ENCODE measurements at regions not wholly inside any gene's neighbourhood (a gene's known extent, or its start where the extent isn't known, plus 50 kb on each side); places are given as distances from the start of the nearest gene placed in this dataset.
"Not testable (repeated sequence)": the region's sequence is repeated elsewhere in the genome, so short reads cannot be mapped to it uniquely, and the experiment has no call there.

- intact Hi-C loops (cut with DNase I): no loop called here
- ATAC-seq: no peak
These were observed 192.4 kb downstream of the RBM46 start for GRCh38 chr4:154973244-154974035.

DNA sequence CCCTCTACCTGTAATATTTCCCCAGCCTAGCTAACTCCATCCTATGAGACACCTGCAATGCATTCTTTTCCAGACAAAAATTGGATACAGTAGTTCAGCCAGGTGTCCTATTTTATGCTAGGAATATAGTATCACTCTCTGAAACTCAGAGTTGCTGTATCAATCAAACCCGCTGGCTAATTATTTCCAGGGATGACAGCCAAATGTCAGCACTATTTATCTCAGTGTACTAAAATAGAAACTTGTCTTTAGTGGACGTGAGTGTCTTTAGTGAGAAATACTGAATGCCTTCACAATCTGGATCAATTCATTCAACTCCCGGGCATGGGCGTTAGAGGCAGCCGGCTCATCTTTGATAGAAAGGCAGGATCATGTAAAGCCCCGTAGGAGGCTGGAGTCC, 196.2 kb downstream of the RBM46 start:
- DNase-seq (ENCODE audit: missing footprints) (no peak), ATAC-seq (peak; percentile 23)
- intact Hi-C loops (cut with DNase I): no loop called here

More at GRCh38 chr4:154973244-154974035, 192.4 kb downstream of the RBM46 start:
- DNase-seq (ENCODE audit: missing footprints): no peak

DNA sequence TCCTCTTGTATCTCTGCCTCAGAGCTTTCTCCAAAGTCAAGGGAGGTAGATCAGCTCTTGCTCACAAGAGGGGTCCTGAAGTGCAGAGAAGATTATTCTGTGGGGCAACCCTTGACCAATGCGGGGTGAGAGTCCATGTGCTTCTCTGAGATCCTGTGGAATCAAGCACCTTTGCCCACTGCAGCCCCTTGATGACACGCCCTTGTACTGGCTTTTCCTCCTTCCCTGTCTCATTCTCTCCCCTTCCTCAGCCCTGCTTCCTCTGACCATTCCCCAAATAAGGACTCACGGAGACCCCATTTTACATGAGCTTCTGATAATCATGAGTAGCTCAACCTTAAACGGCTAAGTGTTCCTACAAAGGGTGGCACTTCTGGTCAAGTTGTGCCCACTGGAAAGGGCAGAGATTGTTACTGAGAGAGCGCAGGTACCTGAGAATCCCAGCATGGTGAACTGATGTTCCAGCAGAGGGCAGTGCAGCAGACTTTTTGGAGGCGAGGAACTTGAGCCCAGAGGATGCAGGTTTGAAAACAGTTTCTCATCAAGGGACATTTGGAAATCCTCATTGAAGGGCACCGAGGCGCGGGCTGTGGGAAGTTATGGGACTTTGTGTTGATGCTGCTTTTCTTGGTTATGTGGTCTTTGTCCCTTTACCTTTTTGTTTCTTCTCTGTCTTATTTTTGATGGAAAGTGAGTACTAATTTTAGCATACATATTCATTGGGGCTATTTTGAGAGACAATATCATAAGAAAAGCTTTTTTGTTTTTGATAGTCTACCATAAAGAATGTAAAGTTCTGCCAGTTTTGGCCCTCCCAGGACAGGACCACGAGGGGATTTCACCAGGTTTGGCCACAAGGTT, 201.3 kb downstream of the RBM46 start:
- ATAC-seq: peak; percentile 59
- DNase-seq (ENCODE audit: missing footprints): no peak
- intact Hi-C loops (cut with DNase I): loop anchor here (5.0 kb wide), 1 partner anchor 370 kb away; no protein-coding TSS in a partner anchor

- intact Hi-C loops (cut with DNase I): loop anchor here (5.0 kb wide), 1 partner anchor 369 kb away; no protein-coding TSS in a partner anchor
- DNase-seq (ENCODE audit: missing footprints): no peak
- no peak for ATAC-seq
These were observed 202.6 kb downstream of the RBM46 start for GRCh38 chr4:154983714-154984113.

DNA sequence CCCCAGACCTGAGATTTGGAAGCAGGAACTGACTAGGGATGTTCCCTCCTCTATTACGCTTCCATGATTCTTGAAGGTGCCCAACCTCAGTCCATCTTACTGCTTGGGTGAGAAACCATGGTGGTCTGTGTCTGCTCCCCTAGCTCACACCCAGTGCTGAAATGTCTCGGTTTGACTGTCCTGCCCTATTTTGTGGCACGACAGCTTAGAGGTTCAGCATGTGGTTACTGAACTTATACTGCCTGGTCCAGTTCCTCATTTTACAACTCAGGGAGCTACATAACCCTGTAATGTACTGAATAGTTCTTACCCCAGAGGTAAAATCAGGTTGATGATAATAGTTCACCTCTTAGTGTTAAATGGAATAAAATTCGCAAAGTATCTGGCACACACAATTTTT, 203.1 kb downstream of the RBM46 start:
- ATAC-seq (no peak), DNase-seq (ENCODE audit: missing footprints) (no peak)
- intact Hi-C loops (cut with DNase I): loop anchor here (5.0 kb wide), 1 partner anchor 368 kb away; no protein-coding TSS in a partner anchor

GRCh38 chr4:154984616-154985015, 203.5 kb downstream of the RBM46 start:
- DNase-seq (ENCODE audit: missing footprints): no peak
- intact Hi-C loops (cut with DNase I): loop anchor here (5.0 kb wide), 1 partner anchor 368 kb away; no protein-coding TSS in a partner anchor
- no peak for ATAC-seq

DNA sequence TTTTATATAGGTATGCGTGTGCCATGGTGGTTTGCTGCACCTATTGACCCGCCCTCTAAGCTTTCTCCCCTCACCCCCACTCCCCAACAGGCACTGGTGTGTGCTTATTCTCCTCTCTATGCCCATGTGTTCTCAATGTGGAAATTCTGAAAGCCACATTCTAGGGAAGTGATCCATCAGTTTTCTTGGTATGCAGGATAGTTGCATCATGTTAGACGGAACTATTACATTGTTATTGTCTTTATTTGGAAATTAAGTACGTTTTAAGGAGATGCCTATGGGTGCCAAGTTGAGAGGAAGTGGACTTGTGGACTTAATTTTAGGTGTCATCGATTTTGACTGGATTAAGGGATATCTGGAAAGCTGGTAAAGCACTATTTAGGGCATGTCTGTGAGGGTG, 204.6 kb downstream of the RBM46 start:
- DNase-seq (ENCODE audit: missing footprints): no peak
- no peak for ATAC-seq
- intact Hi-C loops (cut with DNase I): no loop called here

DNA sequence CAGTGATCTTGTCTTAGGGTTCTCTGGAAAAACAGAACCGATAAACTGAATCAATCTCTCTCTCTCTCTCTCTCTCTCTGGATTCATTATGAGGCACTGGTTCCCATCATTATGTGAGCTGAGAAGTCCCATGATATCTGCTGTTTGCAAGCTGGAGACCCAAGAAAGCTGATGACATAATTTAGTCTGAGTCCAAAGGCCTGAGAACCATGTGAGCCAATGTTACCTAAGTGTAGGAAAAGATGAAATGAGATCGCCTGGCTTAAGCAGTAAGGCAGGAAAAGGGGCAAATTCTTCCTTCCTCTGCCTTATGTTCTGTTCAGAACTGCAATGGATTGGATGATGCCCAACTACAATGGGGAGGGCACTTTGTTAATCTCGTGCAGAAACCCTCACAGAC, 207.4 kb downstream of the RBM46 start:
- no peak for ATAC-seq

DNA sequence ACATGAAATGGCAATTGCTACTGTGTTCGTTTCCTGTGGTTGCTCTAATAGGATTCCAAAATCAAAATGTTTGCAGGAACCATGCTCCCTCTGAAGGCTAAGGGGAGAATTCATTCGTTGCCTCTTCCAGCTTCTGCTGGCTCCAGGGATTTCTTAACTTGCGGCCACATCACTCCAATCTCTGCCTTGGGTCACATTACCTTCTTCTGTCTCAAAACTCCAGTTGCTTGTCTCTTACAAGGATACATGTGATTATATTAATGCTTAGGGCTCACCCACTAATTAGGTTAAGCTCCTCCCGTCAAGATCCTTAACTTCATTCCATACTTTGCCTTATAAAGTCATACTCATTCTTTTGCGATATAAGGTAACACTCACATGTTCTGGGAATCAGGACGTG, 208.4 kb downstream of the RBM46 start:
- ATAC-seq (no peak), DNase-seq (ENCODE audit: missing footprints) (no peak)
- intact Hi-C loops (cut with DNase I): no loop called here

More for the DNA sequence above, 207.4 kb downstream of the RBM46 start:
- DNase-seq (ENCODE audit: missing footprints): no peak
- intact Hi-C loops (cut with DNase I): no loop called here

DNA sequence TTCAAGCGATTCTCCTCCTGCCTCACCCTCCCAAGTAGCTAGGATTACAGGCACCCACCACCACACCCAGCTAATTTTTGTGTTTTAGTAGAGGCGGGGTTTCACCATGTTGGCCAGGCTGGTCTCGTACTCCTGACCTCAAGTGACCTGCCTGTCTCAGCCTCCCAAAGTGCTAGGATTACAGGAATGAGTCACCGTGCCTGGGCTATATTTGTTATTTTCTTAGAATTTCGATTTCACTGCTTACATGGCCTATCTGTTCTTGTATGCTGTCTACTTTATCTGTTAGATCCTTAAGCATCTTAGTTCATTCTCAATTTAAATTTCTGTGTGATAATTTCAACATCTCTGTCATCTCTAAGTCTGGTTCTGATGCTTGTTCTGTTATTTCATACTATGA, 210.6 kb upstream of the NPY2R start:
- ATAC-seq; DNase-seq (ENCODE audit: missing footprints); intact Hi-C loops (cut with DNase I): not testable (repeated sequence)

GRCh38 chr4:154998284-154998683, 210.2 kb upstream of the NPY2R start:
- ATAC-seq (peak; percentile 57), DNase-seq (ENCODE audit: missing footprints) (no peak)
- intact Hi-C loops (cut with DNase I): no loop called here

DNA sequence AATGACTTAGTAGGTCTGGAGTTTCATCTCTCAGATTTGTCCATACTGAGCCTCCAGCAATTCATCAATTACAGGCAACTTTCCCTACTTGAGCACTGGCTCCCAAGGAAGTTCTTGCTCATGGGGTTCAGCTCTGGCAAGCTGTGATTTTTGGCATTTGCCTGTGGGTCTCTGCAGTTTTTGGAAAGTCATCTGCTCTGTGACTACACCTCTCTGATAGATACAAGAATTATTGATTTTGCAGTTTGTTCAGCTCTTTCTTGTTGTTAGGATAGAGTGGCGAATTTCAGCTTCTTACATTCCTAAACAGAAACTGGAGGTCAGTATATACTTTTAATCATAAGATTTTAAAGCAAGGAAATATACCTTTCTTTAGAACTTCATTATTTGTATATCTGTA, 209.7 kb upstream of the NPY2R start:
- DNase-seq (ENCODE audit: missing footprints) (no peak), ATAC-seq (no peak)
- intact Hi-C loops (cut with DNase I): no loop called here

DNA sequence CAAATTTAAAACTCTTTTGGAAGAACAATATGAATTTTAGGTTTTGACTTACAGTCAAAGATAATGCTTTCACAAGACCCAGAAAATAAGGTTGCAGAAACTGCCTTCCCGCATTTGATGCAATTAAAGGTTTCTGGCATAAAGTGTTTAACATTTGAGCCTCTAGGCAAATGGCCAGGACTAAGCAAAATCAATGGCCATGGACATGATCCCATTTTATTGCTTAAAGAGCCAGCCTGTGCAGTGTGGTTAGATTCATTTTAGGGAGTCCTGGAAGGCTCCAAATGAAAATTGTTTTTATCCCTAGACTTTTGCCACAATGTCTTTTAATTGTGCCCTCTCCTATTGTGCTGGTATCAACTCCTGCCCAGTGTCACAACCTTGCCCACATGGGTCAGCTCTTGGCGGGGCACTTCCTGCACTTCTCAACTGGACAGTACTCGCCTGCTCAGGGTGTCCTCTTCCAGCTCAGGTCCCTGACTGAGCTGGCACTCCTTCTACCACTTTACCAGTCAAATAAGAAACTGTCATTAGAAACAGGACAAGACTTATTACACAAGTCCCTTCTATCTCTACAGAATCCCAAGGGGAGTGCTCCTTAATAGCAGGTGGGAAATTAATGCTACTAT, 208.4 kb upstream of the NPY2R start:
- intact Hi-C loops (cut with DNase I): no loop called here
- no peak for DNase-seq (ENCODE audit: missing footprints)
- ATAC-seq: no peak

DNA sequence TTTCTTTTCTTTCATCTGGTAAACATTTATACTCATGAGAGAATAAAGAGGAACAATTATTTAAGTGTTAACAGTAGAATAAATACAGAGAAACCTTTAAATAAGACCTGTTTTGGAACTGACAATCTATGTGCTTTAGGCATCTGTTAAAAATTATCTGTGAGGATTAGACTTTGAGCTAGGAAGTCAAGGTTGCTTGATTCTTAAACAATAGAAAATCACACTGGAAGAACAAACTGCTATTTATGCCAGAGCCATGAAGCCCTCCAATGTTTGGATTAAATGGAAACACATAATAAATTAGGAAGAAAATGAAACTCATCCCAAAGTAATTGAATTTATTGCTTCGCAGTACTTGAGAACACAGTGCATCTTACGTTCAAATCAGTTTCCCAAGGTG, 207.2 kb upstream of the NPY2R start:
- ATAC-seq (no peak), DNase-seq (ENCODE audit: missing footprints) (no peak)
- intact Hi-C loops (cut with DNase I): no loop called here

DNA sequence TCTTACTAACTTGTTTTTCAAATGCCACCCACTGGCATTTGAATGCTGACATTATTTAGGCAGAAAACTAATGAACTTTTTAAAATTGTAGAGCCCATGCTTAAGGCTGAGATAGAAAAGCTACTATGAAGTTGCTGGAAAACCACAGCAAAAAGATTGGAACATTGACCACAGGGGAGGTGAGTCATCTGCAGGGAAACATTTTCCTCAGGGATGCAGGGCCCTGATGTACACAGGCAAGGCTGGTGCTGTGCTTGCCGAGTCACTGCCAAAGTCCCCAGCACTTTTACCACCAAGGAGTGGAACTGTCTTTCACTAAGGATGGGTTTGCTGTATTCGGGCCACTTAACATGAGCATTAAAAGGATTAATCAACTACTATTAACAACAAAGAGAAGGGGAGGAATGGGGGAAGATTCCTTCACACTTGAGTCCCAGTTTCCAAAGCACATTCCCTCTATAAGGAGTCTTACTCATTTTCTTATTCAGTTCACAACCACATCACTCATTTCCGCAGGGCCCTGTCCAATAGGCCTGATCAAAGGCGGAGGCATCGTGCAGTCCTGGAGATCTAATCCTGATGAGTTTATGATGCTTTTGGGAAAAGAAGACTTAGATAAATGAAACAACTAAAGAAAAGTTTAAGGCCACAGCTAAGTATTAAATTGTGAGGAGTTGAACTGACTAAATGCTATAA, 202.9 kb upstream of the NPY2R start:
- DNase-seq (ENCODE audit: missing footprints) (no peak), ATAC-seq (peak; percentile 65)
- intact Hi-C loops (cut with DNase I): no loop called here

DNA sequence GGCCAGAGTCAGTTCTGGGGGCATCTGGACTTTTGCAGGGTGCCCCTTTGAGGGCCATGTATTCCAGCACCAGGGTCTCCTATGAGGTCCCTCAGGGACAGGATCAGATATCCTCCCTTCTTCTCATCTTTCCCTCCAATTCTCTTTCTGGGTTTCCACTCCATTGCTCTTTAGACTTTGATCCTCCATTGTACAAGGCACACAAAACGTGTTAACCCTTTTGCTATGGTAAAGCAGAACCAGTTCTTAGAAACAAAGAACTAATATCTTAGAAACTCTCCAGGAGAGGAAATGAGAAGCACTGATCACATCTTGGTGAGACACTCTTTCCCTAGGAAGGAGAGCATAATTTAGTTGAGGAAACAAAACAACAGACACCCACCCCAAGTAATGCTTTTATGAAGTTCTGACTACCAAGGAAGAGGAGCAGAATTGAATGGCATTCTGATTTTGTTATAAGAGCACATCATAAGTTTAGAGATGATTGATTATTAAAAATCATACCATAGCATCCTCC, 200.7 kb upstream of the NPY2R start:
- DNase-seq (ENCODE audit: missing footprints) (no peak), ATAC-seq (no peak)
- intact Hi-C loops (cut with DNase I): no loop called here

DNA sequence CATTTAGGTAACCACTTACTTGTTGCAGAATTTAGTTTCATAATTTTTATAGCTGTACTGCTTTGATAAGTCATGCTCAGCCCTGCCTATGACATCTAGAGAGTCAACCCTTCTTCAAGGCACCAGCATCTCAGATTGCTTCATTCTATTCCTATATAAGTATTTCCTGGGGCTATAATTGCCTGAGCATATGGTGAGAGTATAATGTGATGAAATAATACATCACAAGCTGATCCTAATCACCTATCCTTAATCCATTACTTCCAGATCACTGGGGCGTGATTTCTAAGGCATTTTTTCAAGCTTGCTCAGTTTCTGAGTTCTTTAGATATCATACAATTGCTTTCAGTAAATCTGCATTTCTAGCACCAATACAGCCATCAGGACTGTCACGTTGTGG, 200.0 kb upstream of the NPY2R start:
- DNase-seq (ENCODE audit: missing footprints) (no peak), ATAC-seq (no peak)
- intact Hi-C loops (cut with DNase I): no loop called here

DNA sequence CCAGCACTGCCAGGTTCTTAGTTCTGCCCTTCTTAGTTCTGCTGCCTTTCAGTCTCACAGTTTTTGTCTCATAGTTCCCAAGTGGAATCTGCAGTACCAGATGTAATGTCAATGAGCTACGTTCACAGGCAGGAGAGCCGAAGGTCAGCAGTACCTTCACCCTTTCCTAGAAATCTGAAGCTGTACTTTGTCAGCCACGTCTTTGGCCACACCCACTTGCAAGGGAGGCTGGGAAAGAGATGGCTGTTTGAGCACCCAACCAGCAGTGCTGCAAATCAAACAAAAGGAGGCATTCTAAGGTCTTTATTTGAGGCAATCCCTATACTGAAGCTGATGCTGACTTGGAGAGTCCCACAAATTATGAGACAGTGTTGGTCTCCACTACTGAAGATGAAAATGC, 199.1 kb upstream of the NPY2R start:
- intact Hi-C loops (cut with DNase I): no loop called here
- no peak for ATAC-seq
- DNase-seq (ENCODE audit: missing footprints): no peak

GRCh38 chr4:155010376-155010775, 198.1 kb upstream of the NPY2R start:
- no peak for ATAC-seq
- DNase-seq (ENCODE audit: missing footprints): no peak
- intact Hi-C loops (cut with DNase I): no loop called here
